GM21367 (cell line): ENCODE measurements at regions not wholly inside any gene's neighbourhood (a gene's known extent, or its start where the extent isn't known, plus 50 kb on each side); places are given as distances from the start of the nearest gene placed in this dataset.

ENCODE experiments used
- ATAC-seq: cut with Tn5 transposase; IDR thresholded peaks from one replicate; pipeline ENCODE4 v1.9.1; 2021; ENCODE audit not compliant: unreplicated experiment

DNA sequence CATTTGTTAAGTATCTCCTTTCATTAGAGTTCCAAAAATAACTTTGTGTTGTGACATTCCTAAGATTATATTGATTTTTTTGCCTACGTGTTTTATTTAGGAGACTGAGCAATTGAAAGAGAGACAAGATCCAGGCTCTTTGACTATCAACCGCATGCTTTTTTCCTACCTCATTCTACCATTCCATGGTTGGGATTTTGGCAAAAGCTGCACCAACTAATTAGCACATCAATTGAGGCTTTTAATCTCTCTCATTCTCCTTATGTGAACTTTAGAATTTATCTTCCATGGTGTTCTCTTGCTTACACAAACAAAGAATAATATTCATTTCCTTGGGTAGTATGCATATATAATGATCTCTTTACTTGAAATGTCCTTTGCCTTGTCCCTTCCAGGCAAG is 338.7 kb upstream of the SMC2 start:
- no peak for ATAC-seq

DNA sequence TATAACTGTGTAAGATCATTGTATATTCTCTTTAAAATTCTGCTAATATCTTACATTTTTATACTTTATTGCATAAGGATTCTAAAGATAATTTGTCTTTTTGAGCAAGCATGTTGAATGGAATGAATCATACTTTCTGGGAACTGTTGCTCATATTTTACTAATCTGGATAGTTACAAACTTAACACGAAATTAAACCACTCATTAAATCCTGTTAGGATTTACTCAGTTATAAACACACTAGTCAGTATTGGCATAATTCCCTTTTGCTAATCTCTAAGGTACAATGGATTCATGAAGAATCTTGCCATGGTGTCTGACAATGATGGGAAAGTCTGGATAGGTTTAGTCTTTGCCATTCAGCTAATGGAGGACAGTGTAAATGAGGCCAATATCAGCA is 338.1 kb upstream of the SMC2 start:
- no peak for ATAC-seq

DNA sequence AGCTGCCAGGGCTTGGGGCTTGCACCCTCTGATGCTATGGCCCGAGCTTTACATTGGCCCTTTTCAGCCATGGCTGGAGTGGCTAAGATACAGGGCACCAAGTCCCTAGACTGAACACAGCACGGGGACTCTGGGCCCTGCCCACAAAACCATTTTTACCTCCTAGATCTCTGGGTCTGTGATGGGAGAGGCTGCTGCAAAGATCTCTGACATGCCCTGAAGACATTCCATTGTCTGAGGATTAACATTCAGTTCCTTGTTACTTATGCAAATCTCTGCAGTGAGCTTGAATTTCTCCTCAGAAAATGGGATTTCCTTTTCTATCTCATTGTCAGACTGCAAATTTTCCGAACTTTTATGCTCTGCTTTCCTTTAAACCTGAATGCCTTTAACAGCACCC is 337.0 kb upstream of the SMC2 start:
- ATAC-seq: no peak

DNA sequence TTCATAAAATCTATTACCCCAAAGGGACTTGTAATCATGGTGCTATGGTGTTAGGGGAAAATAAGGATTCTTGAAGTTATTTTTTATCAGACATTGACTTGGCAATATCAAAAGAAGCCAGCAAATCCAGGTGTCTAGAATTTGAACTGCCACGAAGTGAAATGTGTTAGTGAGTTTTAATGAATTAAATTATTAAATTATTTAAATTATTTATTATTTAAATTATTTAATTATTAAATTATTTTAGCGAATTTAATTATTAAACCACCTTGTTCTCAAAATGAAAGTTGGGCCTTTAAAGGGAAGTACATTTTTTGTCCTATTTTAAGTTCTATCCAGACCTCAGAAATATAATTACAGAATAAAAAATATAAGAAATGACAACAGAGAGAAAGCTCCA is 332.6 kb upstream of the SMC2 start:
- no peak for ATAC-seq

DNA sequence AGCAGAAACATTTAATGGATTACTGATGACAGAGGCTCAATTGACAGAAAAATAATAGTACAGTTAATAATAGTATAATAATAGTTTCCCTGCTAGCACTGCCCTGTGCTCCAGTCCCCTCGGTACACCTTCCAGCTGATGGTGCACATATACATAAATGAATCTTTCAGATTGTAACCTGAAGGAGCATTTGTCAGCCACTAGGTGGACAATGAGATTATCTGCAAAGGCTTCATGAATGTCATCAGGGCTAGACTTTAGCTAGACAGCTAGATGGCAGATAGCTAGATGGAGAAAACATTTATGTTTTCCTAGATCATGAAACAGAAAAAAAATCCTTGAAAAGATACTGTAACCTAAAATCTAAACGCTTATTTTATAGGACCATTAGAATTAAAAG is 304.4 kb upstream of the SMC2 start:
- peak; percentile 99 for ATAC-seq

DNA sequence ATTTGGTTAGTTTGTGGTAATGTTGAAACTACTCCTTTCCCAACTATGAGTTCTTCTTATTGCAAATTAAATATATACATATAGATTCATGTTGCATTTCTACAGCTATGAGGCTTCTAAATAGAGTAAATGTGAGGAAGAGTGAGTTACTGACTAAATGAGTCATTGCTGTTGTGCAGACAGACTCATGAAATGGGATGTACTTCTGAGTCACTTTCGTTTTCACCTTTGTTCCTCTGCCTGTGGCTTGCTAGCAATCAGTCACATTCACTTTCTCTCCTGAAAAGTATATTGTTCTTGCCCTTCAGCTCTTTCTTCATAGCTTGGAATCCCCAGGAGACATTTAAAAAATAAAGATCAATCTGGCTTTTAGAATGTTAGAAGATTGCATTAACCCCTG is 295.5 kb upstream of the SMC2 start:
- ATAC-seq: peak; percentile 100

DNA sequence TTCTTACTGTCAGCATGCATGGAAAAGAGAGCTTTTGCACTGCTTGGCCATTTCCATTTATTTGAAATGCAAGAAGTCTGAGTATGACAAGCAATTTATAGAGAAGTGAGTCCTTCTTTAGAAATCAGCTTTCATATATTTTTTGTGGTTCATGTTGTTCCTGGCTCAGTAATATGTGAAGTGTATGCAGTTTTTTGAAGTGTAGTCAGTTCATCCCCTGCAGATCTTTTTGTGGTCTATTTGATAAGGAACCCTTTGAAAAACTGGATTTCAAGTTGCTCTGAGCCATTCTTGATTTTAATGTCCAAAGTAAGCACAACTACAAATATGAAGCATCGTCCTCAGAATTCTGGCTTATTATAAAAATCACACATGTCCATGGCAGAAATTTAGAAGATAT is 294.1 kb upstream of the SMC2 start:
- ATAC-seq: no peak

DNA sequence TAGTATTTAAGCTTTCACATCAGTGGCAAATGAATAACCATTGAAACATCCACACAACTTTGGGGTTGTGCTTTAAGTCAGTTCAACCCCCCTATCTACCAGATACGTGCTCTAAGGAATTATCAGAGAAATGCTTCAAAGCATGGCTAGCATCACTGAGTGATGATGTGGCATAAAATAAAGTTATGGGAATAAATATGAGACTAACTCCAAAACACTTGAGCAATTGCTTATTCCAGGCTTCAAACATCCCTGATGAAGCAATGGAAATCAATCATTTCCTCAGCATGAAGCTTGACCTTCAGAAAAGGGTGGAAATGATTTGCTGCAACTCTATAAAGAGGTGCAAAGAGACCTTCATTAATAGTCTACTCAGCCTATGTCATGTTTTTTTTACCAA is 292.0 kb upstream of the SMC2 start:
- no peak for ATAC-seq

DNA sequence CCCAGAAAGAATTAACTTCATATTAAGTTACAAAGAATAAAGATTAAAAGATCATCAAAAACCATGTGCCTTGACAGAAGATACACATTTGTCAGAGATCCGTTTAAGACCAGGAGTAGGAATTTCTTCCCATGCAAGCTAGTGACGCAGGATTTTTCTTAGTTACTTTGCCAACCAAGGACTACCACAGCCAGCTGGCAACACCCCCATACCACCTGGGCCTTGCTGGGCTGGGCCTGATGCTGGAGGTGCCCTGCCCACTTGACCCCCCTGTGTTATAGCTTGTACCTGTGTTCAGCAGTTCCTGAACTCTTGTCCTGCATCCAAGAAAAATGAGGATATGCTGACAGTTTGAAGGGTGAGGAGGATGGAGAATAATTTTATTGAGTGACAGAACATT is 290.9 kb upstream of the SMC2 start:
- ATAC-seq: no peak

DNA sequence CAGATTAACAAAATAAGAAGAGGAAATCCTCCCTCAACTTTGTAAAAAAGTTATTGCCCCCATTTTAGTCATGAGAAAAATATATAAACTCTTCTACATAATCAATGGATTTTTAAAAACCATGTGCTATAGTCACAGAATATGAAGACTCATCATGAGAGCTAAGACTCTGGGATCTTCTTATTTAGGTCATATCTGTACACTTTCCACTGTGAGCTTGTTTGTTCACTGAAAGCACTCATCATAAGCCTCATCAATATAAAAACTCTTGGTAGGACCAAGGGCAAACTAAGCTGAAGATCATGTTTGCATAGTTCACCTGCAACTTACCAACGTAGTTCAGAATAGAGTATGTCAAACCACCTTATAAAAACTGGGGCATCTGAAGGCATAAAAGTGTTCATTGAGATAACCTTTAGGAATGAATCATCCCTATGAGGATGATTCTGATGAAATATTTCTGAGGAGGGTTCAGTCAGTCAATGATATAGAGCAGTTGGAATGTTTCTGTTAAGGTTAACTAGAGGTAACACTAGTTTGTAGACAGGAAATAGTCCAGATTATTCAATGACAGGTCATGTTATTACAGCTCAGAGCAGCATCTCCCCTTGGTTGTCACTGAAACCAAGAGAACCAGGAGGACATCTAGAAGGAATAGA is 289.9 kb upstream of the SMC2 start:
- no peak for ATAC-seq

DNA sequence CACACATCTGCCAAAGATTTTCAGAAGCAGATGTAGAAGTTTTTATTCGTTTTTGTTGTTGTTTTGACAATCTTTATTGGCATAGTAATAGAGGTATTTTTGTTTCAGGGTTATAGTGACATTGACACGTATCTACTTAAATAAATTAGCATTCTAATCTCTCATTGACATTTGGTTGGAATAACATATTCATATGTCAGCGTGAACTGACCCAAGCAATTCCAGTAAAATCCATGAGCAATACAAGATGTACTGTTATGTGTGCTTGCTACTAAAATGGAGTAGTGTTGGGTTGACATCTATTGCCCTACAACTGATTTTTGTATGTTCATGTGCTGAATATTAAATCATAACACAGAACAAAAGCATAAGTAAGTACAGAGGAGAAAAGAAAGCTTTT is 284.4 kb upstream of the SMC2 start:
- ATAC-seq: no peak

DNA sequence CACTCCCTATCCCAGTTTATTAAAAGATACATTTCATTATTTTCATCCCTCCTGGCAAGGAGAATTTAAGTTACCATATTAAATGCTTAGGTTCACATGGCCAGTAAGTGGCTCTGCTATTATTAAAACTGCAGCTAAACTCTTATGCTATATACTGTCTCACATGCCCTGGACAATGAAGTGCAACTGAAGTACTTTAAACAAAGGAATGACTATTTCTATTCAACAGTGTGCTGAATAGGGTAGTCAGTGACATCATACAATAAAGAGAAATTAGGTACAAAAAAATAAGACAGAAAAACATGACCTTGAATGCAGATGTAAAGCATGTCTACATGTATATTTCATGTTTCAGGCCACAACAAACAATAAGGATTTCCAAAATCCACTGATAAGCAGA is 282.6 kb upstream of the SMC2 start:
- ATAC-seq: no peak

DNA sequence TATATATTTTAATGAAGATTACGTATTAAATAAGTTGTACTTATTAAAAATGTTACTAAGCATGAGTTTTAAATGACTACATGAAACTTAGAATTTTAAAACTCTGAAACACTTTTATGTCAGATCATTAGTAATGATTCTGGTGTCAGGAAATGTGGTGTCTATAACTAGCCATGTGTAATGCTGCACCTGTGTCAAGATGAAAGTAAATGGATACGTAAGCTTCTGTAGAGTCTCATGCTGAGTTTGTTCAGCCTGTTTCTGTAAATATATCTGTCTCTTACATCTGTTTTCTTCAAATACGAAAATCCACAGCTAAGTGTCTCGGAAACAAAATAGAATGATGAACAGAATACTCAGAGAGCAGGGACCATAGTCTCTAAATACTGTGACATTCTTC is 278.0 kb upstream of the SMC2 start:
- ATAC-seq: no peak

DNA sequence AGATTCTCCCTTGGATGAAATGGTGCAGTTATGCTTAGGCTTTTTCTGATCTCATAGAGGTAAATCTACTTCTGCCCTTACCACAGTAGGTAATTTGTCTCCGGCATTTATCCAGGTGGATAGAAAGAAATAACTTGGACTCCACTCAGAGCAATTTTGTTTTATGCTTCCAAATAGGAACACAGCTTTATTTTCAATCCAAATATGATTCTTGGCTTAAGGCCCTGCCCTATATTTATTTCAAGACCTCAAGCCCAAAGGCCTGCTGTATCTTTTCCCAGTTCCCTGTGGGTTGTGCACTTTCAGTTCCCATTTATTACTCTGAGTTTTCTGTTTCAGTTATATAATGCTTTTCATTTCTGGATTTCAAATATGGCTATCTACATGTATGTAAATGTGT is 274.2 kb upstream of the SMC2 start:
- no peak for ATAC-seq

DNA sequence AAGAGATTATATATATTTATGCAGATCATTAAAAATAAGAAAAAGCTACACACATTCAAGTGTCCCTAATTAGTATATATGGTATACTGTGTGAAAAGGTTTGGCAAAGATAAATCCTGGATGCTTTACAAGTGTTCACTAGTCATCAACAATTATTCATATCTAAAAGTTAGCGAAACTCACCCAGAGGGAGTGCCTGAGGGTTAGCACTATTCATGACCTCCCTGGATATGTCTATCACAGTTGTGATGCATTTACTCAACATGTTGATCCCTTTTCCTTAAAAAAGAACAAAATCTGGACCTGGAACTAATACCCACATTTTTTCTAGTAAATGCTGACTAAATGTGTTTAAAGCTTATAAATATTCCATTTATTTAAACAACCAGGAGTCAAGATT is 273.0 kb upstream of the SMC2 start:
- no peak for ATAC-seq

DNA sequence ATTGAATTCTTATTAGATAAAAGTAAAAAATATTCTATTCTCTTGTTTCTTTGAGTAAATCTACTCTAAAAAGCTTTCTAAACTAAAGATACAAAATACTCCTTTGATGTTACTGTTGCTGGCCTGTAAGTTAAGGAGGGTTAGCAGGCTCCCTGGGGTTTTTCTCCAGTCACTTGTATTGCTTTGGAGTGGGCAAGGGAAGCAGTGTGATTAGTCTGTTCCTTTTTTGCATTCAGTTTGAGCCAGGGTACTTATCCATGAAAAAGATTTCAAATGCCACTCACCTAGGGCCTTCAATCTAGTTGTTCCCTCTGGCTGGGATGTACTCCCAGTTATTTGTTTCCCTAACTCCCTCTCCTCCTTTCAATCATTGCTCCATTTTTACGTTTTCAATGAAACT is 256.2 kb upstream of the SMC2 start:
- ATAC-seq: no peak

DNA sequence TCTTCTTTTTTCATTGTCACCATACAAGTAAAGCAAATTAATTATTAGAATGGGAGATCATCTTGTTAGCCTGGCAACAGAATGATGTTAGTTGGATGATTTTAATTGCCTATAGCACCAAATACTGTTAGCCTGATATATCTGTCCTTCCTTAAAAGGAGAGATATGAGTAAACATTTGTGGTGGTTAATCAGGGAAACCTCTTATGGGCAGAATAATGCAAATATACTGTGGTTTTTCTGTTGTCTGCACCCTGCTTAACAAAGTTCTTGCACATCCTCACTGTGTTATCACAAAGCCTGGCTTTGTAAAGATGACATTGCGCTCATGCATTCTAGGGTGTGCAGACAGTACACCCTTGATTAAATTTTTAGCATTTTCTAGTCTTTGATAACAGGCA is 254.9 kb upstream of the SMC2 start:
- ATAC-seq: no peak

DNA sequence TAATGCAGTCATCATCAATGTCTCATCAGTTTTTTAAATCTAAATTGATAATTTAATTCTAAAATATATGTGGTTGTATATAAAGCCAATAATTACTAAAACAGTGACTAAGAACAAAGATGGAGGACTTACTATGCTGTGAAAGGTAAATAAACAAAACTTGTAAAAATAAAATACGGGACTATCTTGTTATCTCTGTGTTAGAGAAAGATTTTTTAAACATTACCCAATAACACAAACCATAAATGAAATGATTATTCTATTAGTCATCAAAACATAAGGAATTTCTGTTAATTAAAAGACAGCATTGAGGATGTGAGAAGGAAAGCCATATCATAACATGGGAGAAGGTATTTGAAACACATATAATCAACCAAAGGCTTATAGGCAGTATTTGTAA is 226.2 kb upstream of the SMC2 start:
- no peak for ATAC-seq

DNA sequence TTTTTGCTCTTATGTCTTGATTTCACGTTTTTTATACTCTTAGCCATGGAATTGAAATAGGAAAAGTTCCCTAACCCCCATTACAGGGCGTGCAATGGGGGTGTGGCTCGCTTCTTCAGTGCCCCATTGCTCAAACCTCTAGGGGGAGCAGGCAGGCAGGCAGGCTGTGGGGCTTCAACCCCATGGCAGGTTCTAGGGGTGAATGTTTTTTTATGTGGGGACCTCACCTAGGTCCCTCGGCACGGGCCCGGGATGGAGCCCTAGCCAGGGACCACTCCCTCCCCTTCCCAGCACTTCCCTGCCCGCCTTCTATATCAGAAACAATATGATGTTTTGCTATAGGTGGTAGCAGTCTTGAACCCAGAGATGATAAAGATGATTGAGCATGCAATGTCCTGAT is 221.3 kb upstream of the SMC2 start:
- no peak for ATAC-seq

DNA sequence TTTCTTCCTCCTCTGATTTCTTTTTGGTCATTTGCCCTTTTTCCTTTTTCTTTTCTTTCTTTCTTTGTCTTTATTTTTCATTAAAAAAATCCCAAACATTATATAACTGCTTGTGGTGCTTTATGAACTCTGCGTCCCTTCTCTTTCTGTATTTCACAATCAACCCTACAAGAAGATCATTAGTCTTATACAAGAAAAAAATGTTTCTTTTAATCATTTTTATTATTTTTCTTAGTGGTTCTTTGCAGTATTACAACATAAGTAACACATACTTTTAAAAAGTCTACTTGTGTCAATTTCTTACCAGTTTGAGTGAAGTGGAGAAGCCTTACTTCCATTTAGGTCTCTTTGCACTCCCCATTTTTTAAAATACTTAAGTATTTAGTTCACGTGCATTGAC is 212.7 kb upstream of the SMC2 start:
- no peak for ATAC-seq

DNA sequence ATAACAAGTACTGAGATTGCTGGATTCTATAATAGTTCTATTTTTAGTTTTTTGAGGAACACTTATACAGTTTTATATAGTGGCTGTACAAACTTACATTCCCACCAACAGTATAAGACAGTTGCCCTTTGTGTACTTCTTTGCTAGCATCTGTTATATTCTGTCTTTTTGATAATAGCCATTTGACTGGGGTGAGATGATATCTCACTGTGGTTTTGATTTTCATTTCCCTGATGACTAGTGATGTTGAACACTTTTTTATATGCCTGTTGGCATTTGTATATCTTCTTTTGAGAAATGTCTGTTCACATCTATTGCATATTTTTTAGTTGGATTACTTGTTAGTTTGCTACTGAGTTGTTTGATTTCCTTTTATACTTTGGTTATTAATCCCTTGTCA is 204.1 kb upstream of the SMC2 start:
- ATAC-seq: no peak

DNA sequence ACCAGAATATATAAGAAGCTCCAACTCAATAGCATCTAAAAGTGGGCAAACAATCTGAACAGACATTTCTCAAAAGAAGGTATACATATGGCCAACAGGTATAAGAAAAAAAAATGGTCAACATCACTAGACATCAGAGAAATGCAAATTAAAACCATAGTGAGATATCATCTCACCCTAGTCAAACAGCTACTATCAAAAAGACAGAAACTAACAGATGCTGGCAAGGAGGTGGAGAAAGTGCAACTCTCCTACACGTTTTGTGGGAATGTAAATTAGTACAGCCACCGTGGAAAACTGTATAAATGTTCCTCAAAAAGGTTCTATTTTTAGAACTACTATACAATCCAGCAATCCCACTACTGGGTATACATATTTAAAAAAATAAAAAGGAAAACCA is 199.9 kb upstream of the SMC2 start:
- no peak for ATAC-seq

DNA sequence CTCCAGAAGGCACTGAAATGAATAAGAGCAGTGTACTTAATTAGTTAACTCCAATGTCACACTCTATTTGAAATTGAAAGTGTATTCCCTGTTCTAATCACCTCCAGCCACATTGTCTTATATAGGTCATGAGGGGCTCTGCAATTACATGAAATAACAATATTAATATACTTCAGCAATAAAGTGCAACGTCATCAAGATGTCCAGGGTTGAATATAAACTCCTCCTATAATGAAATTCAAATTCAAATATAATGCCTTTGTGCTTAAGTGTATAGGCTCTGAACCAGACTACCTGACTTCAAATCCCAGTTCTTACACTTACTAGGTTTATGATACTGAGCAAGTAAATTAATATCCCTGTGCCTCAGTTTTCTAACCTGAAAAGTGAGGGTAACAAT is 195.6 kb upstream of the SMC2 start:
- ATAC-seq: no peak

DNA sequence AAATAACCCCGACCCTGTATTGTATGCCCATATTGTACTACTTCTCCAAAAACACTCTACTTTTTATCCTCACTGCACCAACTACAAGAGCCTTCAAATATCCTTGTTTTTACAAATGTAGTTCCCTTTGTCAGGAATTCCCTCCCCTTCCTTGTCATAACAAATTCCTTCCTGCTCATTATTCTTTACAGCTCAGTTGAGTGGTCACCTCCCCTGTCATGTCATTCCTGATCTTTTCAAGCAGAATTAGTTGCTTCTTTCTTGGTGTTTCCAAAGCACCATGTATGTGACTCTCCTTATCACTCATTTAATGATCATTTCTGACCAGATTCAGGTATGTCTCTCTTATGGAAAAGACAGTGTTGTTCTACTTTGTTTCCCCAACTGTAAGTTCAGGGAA is 194.2 kb upstream of the SMC2 start:
- ATAC-seq: no peak
